Esophagus muscularis mucosa (tissue), 4 donors: ENCODE measurements at regions not wholly inside any gene's neighbourhood (a gene's known extent, or its start where the extent isn't known, plus 50 kb on each side); places are given as distances from the start of the nearest gene placed in this dataset.

Experiments
- DNase-seq: peaks from one replicate; pipeline ENCODE4 v3.0.0-alpha.2; 2017; ENCODE audit errors: extremely low spot score
- H3K27ac ChIP-seq, 4 donors: fragments of 200-600 bp; sonication (generic); replicated peaks in 1 of 4; 1 replicate in 3 of 4; 2 replicates in 1 of 4; pipeline ENCODE4 v1.5.1; 2016 to 2019; ENCODE audit warnings: mild to moderate bottlenecking in 1 of 4
- H3K27me3 ChIP-seq, 4 donors: fragments of 200-600 bp; sonication (generic); one replicate each; pipeline versions ENCODE4 v1.5.1 to v1.6.0; 2016 to 2019
- H3K36me3 ChIP-seq, 4 donors: fragments of 200-600 bp; sonication (generic); one replicate each; pipeline ENCODE4 v1.5.1; 2016 to 2019
- H3K4me1 ChIP-seq, 4 donors: fragments of 200-600 bp; sonication (generic); one replicate each; pipeline ENCODE4 v1.5.1; 2016 to 2019
- H3K4me3 ChIP-seq, 4 donors: fragments of 200-600 bp; sonication (generic); 1 replicate in 2 of 4; 2 replicates in 2 of 4; pipeline ENCODE4 v1.5.1; 2016 to 2019; ENCODE audit warnings: mild to moderate bottlenecking in 4 of 4, moderate library complexity in 1 of 4
- H3K9me3 ChIP-seq, 4 donors: fragments of 200-600 bp; sonication (generic); 1 replicate in 3 of 4; 2 replicates in 1 of 4; pipeline ENCODE4 v1.5.1; 2016 to 2019
- EP300 ChIP-seq: sonication (generic); formaldehyde crosslinking; IDR thresholded peaks from one replicate; pipeline ENCODE4 v1.6.1; 2017; ENCODE audit warnings: antibody characterized with exemption
- POLR2A ChIP-seq: fragments of 450-650 bp; IDR thresholded peaks from one replicate; pipeline ENCODE4 v1.6.1; 2017; ENCODE audit warnings: antibody characterized with exemption, moderate library complexity, mild to moderate bottlenecking, low read depth
- POLR2AphosphoS5 ChIP-seq, 2 donors: sonication (generic); formaldehyde crosslinking; IDR thresholded peaks; one replicate each; pipeline ENCODE4 v1.6.1; 2017; ENCODE audit warnings: antibody characterized with exemption in 2 of 2
- WGBS: methylation state at CpG from one replicate; pipeline ENCODE4 v1.1.5; 2018; 5-methylcytosine and 5-hydroxymethylcytosine counted together
- intact Hi-C: fragments of 100-400 bp; cut with DNase I; formaldehyde crosslinking; loops from one replicate; pipeline ENCODE4 v1.15.1; 2023
- TF ChIP-seq, protein P1 (sequence below), 3 experiments: fragments of 200-600 bp in 2 of 3; fragments of 450-650 bp in 1 of 3; sonication (generic) in 2 of 3; IDR thresholded peaks; one replicate each; pipeline ENCODE4 v1.5.1; 2017 to 2019; ENCODE audit warnings: antibody characterized with exemption in 3 of 3, mild to moderate bottlenecking in 2 of 3, moderate library complexity in 1 of 3

- WGBS: 80% methylated on average over 13 of the region's 13 CpGs
- H3K4me1 ChIP-seq: no peaks in the 10 kb centered on the region
- no peak overlapping the region for H3K27ac ChIP-seq
- peaks cover 0 to 69% (median 0%) of the 10 kb centered on the region in 4 donors for H3K27me3 ChIP-seq
- DNase-seq: no peak
- TF ChIP-seq POLR2A: no peak
- TF ChIP-seq, protein P1, sequence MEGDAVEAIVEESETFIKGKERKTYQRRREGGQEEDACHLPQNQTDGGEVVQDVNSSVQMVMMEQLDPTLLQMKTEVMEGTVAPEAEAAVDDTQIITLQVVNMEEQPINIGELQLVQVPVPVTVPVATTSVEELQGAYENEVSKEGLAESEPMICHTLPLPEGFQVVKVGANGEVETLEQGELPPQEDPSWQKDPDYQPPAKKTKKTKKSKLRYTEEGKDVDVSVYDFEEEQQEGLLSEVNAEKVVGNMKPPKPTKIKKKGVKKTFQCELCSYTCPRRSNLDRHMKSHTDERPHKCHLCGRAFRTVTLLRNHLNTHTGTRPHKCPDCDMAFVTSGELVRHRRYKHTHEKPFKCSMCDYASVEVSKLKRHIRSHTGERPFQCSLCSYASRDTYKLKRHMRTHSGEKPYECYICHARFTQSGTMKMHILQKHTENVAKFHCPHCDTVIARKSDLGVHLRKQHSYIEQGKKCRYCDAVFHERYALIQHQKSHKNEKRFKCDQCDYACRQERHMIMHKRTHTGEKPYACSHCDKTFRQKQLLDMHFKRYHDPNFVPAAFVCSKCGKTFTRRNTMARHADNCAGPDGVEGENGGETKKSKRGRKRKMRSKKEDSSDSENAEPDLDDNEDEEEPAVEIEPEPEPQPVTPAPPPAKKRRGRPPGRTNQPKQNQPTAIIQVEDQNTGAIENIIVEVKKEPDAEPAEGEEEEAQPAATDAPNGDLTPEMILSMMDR (IDR thresholded peaks at IDR 0.05): no peak
- no peak for TF ChIP-seq POLR2AphosphoS5 (IDR thresholded peaks at IDR 0.05)
- TF ChIP-seq EP300: no peak
- no peaks in the 10 kb centered on the region for H3K36me3 ChIP-seq
- no peak overlapping the region for H3K4me3 ChIP-seq
- intact Hi-C loops: no loop called here
- no peaks in the 10 kb centered on the region for H3K9me3 ChIP-seq
Observed at GRCh38 chr22:49377306-49377705, 450.4 kb downstream of the BRD1 start.

DNA sequence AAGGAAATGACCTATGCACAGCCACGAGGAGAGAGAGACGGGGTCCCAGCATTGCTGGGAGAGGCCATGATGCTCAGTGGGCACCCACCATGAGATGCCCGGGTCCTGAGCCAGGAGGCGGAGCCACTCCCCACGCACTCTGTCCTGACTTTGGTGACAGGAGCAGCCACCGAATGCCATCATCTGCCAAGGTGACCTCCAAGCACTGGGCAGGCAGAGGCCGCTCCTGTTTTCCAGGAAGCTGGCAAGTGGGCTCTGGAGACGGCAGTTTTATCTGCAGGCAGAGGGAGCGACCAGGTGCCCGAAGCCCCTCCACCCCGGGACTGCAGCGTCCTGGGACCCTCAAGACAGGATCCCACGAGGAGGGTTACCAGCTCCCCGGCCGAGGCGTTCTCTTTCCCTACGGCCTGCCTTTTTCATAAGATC is 453.9 kb downstream of the BRD1 start:
- Histone ChIP-seq H3K36me3 (no peaks in the 10 kb centered on the region), H3K9me3 (no peaks in the 10 kb centered on the region), H3K4me1 (no peaks in the 10 kb centered on the region), H3K27ac (no peak overlapping the region), H3K4me3 (no peak overlapping the region), H3K27me3 (peaks cover 0 to 71% (median 3%) of the 10 kb centered on the region in 4 donors)
- 86% methylated on average over 5 of the region's 17 CpGs for WGBS
- no peak for DNase-seq
- intact Hi-C loops: no loop called here
- TF ChIP-seq POLR2AphosphoS5 (IDR thresholded peaks at IDR 0.05) (no peak), EP300 (no peak), POLR2A (no peak)
- TF ChIP-seq, protein P1 (IDR thresholded peaks at IDR 0.05): no peak

GRCh38 chr22:49373289-49373666 is 454.4 kb downstream of the BRD1 start:
- peaks cover 0 to 71% (median 3%) of the 10 kb centered on the region in 4 donors for H3K27me3 ChIP-seq
- no peaks in the 10 kb centered on the region for H3K9me3 ChIP-seq
- no peaks in the 10 kb centered on the region for H3K36me3 ChIP-seq
- no peak overlapping the region for H3K4me3 ChIP-seq
- TF ChIP-seq POLR2AphosphoS5 (IDR thresholded peaks at IDR 0.05) (no peak), POLR2A (no peak), EP300 (no peak)
- TF ChIP-seq, protein P1 (IDR thresholded peaks at IDR 0.05): no peak
- DNase-seq: no peak
- intact Hi-C loops: no loop called here
- WGBS: 80% methylated on average over 6 of the region's 6 CpGs
- no peaks in the 10 kb centered on the region for H3K4me1 ChIP-seq
- no peak overlapping the region for H3K27ac ChIP-seq

- TF ChIP-seq POLR2A (no peak), POLR2AphosphoS5 (IDR thresholded peaks at IDR 0.05) (no peak), EP300 (no peak)
- TF ChIP-seq, protein P1 (IDR thresholded peaks at IDR 0.05): no peak
- DNase-seq: no peak
- no peaks in the 10 kb centered on the region for H3K36me3 ChIP-seq
- H3K4me1 ChIP-seq: no peaks in the 10 kb centered on the region
- intact Hi-C loops: no loop called here
- peaks cover 0 to 71% (median 3%) of the 10 kb centered on the region in 4 donors for H3K27me3 ChIP-seq
- no peak overlapping the region for H3K27ac ChIP-seq
- H3K4me3 ChIP-seq: no peak overlapping the region
- 60% methylated on average over 13 of the region's 20 CpGs for WGBS
- H3K9me3 ChIP-seq: no peaks in the 10 kb centered on the region
Observed at GRCh38 chr22:49372530-49373288, 455.0 kb downstream of the BRD1 start.

DNA sequence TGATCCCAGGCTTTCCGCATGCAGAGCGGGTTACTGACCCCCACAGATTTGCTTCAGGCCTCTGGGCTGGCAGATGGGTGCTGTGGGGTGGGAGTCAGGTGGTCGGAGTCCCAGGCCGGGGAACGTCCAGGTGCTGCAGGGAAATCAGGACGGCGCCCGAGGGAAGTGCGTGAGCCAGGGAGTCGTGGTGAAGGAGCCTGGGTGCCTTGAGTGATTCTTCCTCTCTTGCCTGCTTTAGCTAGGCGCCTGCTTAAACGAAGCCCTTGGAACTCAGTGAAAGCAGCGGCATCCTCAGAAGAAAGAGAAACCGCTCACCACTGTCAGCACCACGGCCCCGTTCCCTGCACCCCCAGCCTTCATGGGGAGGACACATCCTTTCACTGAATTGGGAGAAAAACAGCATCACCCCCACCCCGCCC is 455.6 kb downstream of the BRD1 start:
- H3K9me3 ChIP-seq: no peaks in the 10 kb centered on the region
- H3K4me1 ChIP-seq: no peaks in the 10 kb centered on the region
- H3K4me3 ChIP-seq: no peak overlapping the region
- no peak for TF ChIP-seq POLR2A
- TF ChIP-seq EP300: no peak
- H3K27ac ChIP-seq: no peak overlapping the region
- H3K27me3 ChIP-seq: peaks cover 0 to 70% (median 3%) of the 10 kb centered on the region in 4 donors
- DNase-seq: no peak
- no peaks in the 10 kb centered on the region for H3K36me3 ChIP-seq
- intact Hi-C loops: no loop called here
- WGBS: 61% methylated on average over 14 of the region's 17 CpGs
